ENCODE measurements at regions not wholly inside any gene's neighbourhood (a gene's known extent, or its start where the extent isn't known, plus 50 kb on each side); places are given as distances from the start of the nearest gene placed in this dataset.

DNA sequence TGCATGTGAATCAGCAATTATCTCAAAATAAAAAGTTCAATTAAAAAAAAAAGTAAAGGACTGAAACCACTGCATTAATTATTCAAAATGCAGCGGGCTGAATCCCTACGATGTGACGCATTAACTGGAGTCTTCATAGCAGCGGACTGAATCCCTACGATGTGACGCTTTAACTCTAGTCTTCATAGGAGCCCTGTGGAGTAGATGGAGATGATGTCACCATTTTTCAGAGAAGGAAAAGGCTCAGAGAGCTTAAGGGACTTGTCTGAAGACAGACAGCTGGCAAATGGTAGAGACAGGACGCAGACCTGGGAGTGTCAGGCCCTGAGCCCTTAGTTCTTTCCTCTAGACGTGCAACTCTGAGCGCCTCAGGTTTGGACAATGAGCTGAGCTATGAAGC, 168.0 kb upstream of the MYL2 start:
- Histone ChIP-seq H3K23ac (ENCODE audit: insufficient read length) (no peak overlapping the region), H3K18ac (ENCODE audit: extremely low read depth, low read length) (no peak overlapping the region), H2BK20ac (ENCODE audit: low read length) (no peak overlapping the region), H4K91ac (replicated peaks; ENCODE audit: insufficient read length, low read length) (no peak overlapping the region), H3K36me3 (ENCODE audit: control insufficient read depth in 2 of 4, insufficient read depth in 4 of 4, low read length in 3 of 4) (no peaks in the 10 kb centered on the region), H3K23me2 (ENCODE audit: low read depth, low read length) (no peaks in the 10 kb centered on the region), H3K79me2 (ENCODE audit: control insufficient read depth in 1 of 2, insufficient read depth in 2 of 2, low read length in 2 of 2) (no peaks in the 10 kb centered on the region), H4K8ac (ENCODE audit: extremely low read depth, insufficient read depth, low read length) (no peak overlapping the region), H3K4me1 (replicated peaks in 1 of 4; ENCODE audit: control insufficient read depth in 3 of 4, insufficient read depth in 4 of 4, low read length in 3 of 4) (no peaks in the 10 kb centered on the region; a peak in 3 of 7 replicates), H3K79me1 (ENCODE audit: low read depth, low read length) (peaks cover 2% of the 10 kb centered on the region; the same call in 1 of the 2 replicates), H2BK15ac (ENCODE audit: low read length) (no peak overlapping the region), H2BK12ac (ENCODE audit: low read depth, low read length) (no peak overlapping the region), H3K14ac (ENCODE audit: insufficient read length) (no peak overlapping the region), H3K4me3 (ENCODE audit: extremely low read depth in 1 of 4, insufficient read depth in 2 of 4, low read depth in 3 of 4, low read length in 4 of 4) (no peak overlapping the region), H3K27me3 (replicated peaks in 1 of 4; ENCODE audit: control insufficient read depth in 3 of 4, extremely low read depth in 1 of 4, insufficient read depth in 3 of 4, low read length in 3 of 4) (no peaks in the 10 kb centered on the region; a peak in 1 of 7 replicates), H2BK5ac (ENCODE audit: low read depth, low read length) (no peak overlapping the region), H2AK5ac (ENCODE audit: low read depth, low read length) (no peak overlapping the region), H2AFZ (ENCODE audit: low read length) (no peak overlapping the region), H3K9ac (replicated peaks in 1 of 4; ENCODE audit: extremely low read depth in 1 of 4, low read depth in 3 of 4, low read length in 3 of 4) (no peak overlapping the region), H3K56ac (replicated peaks; ENCODE audit: insufficient read length, low read depth, low read length) (no peak overlapping the region), H4K5ac (ENCODE audit: insufficient read length, low read depth, low read length) (no peak overlapping the region), H2BK120ac (replicated peaks; ENCODE audit: low read depth, low read length) (no peak overlapping the region), H3K4ac (replicated peaks; ENCODE audit: insufficient read length, low read depth, low read length) (no peak overlapping the region), H3K9me3 (ENCODE audit: insufficient read depth in 2 of 2, low read depth in 1 of 2, low read length in 1 of 2) (no peaks in the 10 kb centered on the region; a peak in 1 of 4 replicates), H3K27ac (ENCODE audit: low read depth, low read length) (no peak overlapping the region), H4K20me1 (replicated peaks in 1 of 2; ENCODE audit: control insufficient read depth in 1 of 2, insufficient read depth in 2 of 2, low read length in 2 of 2) (peaks cover 0 to 6% of the 10 kb centered on the region in 2 experiments), H3K4me2 (ENCODE audit: insufficient read depth in 1 of 2, low read depth in 2 of 2, low read length in 2 of 2) (no peak overlapping the region)
- ChIA-PET CTCF (ENCODE audit: partially characterized antibody) (interaction anchor here (1.0 to 1.4 kb wide), 5 partner anchors 13 to 210 kb away, joined by 3 to 4 read pairs (median 3); no protein-coding TSS in a partner anchor), POLR2A (ENCODE audit: partially characterized antibody) (no interaction called here)
- DNase-seq (ENCODE audit: low read depth in 1 of 2, low spot score in 2 of 2) = no peak
- no peak for FAIRE-seq
- 96% methylated on average over 9 of the region's 9 CpGs; no CpG with 5 or more reads in 1 of the 2 experiments for WGBS, 2 experiments (ENCODE audit: extremely low coverage in 1 of 2, insufficient coverage in 1 of 2, insufficient read length in 1 of 2, insufficient replicate concordance in 2 of 2, low coverage in 1 of 2, low lambda C conversion rate in 2 of 2, missing lambda C conversion rate in 1 of 2)
- no peak for TF ChIP-seq BCL11A (IDR thresholded peaks at IDR 0.05; ENCODE audit: low read depth in 2 of 2, low read length in 2 of 2)
